HG03095 (cell line): ENCODE measurements at regions not wholly inside any gene's neighbourhood (a gene's known extent, or its start where the extent isn't known, plus 50 kb on each side); places are given as distances from the start of the nearest gene placed in this dataset.

Experiments used
- ATAC-seq: cut with Tn5 transposase; IDR thresholded peaks from one replicate; pipeline ENCODE4 v1.9.1; 2021; ENCODE audit warnings: moderate library complexity; ENCODE audit not compliant: unreplicated experiment

DNA sequence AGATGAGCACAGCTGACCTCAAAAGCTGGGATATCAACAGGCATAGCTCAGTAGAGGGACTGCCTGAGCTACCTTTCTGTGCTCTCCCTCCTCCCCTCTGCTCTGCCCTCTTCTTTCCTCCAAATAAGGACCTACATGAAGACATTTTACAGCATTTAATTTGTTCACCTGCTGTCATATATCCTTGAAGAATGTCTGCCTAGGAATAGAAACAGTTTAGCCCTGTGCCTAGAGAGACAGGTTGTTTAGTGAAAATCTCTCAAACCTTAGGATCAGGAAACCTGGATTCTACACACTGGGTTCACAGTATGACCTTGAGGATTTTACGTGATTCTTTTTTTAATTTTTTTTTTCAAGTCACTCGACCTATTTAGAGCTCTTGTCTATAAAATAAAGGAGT lies 213.0 kb upstream of the SETBP1 start:
- ATAC-seq = no peak

DNA sequence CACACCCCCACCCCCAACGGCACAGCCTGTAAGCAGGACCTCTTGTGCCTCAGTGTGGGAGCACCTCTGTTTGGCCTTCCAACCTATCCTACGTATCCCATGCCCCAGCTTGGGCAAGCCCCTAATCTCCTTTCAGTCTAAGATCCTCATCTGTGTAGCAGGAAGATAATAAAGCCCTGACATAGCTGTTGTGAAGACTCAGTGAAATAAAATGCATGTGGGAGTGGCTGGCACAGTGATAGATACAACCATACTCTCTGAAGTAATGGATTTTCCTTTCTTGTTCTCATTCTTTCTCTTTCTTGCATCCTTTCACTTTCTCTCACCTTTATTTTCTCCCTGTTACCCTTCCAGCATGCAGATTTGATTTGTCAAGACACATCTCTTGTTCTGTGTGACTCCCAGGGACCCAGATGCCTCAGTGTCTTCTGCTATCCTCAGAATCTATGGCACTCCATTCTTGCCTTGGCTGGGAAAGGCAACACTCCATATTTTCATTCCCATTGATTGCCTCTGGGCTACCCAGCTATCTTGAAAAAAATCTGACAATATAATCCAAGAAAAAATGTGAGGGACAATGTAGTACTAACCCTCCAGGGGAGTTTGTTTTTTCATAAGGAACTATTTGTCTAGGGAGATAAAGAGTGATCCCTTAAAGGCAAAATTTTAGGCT lies 207.2 kb upstream of the SETBP1 start:
- ATAC-seq = no peak

DNA sequence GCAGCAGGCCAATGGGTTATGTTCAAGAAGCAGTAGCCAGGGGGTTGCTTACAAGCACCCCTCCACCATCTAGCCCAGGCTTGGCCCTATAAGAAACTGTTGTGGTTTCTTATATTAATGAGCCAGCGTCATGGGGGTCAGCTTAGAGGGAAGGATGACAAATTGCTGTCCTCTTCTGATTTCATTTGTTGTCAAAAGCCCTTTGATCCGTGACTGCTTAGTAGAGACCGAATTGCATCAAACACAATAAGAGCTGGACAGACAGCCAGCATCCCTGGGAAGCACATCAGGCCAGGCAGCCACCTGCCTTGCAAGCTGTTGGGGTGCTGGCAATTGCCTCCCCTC lies 206.6 kb upstream of the SETBP1 start:
- no peak for ATAC-seq

DNA sequence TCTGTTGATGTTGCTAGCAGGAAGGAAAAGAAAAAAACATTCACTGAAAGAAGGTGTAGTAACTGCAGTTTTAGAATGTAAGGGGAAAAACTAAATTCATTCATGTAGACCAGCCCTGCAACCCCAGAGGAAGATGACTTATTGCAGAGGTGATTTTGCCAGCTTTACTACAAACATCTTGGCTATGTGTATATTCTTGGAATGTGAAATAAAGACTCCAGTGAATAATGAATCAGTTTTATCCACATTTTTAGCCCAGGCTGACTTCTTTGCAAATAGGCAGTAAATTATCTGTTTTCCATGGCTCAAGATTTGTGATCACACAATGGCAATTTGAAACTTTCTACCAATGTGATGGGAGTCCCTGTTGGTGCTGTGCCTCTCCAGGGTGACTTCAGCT lies 206.1 kb upstream of the SETBP1 start:
- no peak for ATAC-seq

DNA sequence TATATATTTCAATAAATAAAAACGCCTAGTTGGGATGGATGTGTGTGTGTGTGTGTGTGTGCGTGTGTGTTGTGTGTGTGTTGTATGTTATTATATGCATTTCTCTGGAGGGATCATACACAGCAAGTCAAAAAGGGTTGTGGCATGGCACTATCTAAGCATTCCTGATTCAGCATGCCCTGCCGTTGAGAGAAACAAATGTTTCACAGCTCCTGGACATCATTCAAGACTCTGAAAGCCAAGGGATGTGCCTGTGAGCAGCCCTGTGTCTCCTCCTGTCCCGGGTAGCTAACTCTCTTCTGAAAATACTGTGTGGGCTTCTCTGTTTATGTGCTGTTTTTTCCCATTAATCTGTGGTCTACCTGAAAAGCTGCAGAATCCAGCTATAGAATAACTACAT lies 197.9 kb upstream of the SETBP1 start:
- ATAC-seq = no peak

DNA sequence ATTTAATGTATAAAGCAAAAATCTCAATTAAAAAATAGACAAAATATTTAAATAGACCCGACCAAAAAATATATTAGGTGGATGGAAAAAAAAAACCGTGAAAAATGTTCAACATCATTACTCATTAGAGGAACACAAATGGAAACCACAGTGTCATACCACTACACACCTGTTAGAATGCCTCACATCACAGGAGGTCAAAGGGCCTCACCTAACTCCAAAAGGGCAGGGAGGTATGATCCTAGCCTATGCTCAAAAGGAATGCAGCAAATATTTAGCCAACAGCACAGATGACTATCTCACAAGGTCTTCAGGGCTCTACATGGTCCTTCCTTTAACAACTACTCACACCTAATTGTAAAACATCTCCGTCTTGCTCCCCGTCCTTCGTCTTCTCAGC lies 185.5 kb upstream of the SETBP1 start:
- no peak for ATAC-seq

DNA sequence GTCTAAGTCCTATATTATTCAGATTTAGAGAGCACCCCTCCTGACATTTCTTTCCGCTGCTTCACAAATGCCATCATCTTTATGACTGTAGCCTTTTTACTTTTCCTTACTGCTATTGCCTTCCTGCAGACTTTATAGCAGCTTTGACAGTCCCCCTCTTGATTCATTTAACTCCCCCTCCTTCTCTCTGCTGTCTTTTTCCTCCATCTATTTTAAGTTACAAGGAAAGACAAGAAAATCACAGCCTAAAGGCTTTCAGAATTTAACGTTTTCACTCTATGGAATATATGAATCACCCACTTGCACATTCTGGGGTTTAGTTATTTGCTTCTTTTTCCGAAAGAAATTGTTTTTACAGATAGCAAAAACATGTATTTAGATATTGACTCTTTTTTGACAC lies 183.4 kb upstream of the SETBP1 start:
- no peak for ATAC-seq

DNA sequence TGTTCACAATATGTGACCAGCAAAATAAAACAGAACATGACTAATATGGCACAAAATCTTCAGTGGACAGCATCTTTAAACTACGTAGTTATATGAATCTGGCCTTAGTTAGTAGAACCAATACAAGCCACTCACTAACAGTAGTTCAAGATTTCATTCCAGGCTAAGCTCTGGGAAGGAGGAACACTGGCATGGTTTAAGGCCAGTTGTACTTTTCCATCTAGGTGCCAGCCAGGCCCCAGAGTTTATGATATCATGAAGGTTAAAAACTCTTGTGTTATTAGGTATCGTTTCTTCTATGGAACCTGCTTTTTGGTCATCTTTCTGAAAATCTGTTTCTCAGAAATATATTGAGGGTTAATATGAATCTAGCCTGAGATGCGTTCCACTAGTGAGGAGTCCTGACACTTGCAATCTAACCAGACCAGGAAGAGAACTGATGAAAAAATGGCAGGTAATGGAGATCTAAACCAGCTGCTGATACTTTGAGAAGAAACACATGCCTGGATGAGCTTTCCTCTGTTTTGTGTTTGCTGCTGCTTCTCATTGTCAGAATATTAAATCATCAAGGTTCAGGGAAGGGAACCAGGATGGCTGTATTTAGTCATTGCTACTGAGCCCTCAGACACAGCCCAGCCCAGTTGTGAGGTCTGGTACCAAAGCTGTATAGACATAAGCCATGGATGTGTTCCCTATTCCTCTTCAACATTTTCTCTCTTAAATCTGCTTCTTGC lies 182.8 kb upstream of the SETBP1 start:
- ATAC-seq = no peak

DNA sequence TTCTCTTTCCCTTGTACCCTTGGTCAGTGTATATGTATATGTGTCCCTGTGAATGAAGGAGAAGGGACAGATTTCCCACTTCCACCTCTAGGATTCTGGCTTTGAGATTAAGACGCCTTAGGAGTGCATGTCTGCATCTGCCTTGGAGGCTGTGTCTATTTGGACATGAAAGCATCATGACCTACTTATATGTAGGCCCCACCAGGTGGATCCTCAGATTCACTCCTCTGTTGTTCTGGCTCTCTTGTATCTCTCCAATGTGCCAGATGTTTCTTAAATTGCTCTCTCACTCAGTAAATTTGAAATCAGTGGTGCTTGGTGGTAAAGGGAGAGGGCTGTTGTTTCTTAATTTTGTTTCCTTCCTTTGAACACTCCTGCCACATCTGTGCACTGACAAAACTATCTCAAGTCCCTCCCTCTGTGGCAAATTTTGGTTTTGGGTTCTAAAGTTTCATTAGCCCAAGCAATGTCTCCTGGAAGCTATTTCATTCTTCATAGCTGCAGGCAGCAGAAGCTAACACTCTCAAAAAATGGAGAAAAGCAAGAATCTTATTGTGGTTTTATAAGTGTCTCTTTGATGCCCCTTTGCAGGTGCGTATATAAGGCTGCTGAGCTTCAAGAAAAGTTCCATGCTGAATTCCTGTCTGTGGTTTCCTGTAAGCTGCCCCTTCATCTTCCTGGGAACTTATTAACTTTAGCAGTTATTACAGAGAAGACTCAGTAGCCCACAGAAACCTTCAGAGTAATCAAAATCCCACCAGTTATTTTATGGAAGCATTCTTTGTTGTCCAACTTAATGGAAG lies 179.7 kb upstream of the SETBP1 start:
- no peak for ATAC-seq

DNA sequence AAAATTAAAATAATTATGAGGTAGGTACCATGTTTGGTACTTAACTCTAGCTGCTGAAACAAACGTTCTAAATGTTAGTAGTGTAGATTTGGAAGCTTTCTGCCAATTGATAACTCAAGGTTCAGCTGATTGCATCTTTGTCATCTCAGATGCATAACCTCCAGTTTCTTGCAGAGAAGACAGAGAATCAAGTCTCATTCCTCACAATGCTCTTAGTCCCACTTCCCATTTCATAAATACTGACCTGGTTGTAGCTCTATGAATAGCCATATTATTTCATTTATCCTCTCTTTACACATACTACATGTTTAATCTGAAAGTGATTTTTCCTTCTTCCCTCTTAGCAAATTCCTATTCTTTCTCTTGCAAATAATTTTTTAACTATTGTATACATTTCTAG lies 178.5 kb upstream of the SETBP1 start:
- no peak for ATAC-seq

DNA sequence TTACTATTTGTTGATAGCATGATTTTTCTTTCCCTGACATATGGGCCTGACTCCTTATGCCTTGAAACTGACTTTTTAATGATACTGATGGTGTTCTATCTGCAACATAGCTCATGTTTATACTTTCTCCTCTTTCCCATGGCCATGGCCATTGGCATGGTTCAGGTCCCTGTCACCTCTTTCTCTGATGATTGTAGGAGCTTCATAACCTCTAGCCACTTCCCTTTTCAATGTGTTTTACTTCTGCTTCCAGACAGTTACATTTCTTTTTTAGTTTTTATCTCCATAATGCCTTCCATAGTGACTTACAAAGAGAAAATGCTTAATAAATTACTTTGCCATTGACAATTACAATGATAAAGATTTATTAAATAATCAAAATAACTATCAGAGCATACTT lies 177.9 kb upstream of the SETBP1 start:
- ATAC-seq = no peak

DNA sequence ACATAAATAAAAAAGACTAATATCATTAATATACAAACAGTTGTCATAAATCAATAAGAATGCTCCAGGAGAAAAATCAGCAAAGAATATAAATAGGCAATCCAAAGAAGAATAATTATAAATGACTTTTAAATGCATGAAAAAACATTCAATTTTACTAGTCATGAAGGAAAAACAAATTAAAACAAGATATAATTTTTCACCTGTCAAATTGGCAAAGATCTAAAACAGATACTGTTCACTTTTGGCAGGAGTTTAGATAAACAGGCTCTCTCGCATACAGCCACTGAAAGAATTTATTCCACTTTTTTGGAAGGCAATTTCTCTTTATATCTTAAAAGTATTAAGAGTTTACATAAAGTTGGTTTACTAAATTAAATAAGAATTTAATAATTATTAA lies 176.8 kb upstream of the SETBP1 start:
- ATAC-seq = no peak

DNA sequence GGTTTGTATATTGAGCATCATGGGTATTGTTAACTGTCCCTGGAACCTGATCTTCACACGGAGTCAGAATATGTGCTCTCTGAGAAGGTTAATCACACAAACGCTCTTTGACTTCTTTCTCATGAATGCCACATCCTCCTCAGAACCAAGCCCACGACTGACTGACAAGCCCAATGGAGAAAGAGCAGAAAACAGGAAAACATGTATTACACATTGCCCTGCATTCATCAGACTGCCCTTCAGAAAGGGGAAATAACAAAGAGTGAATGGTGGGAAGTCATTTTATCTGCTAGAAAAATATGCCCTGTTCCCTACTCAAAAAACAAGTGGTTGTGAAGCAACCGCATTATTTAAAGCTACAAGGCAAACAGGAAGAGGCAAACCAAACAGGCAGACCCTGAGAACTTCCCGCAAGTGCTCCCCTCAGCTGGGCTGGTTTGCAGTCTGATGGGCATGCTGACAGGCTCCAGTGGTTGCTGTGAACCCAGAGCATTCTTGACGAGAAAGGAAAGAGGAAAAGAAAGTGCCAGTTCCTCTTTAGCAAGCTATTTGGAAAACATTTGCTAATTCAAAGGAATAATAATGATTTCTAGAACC lies 172.9 kb upstream of the SETBP1 start:
- ATAC-seq = peak; percentile 61

DNA sequence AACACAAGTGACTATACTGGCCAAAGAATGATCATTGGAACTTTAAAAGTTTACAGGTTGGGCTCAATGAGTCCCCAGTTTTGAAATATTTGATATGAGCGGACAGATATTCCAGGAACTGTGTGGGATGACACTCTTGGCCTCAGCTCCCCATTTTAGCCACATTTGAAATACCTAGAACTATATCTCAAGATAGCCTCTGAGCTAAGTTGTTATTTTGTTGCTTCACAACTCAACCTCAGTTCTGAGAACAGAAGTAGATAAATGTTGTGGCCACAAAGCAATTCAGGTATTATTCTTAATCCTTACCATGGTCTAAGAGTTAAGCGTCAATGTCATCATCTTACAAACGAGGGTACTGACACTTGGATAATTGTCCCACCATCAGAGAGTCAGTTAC lies 172.2 kb upstream of the SETBP1 start:
- no peak for ATAC-seq

DNA sequence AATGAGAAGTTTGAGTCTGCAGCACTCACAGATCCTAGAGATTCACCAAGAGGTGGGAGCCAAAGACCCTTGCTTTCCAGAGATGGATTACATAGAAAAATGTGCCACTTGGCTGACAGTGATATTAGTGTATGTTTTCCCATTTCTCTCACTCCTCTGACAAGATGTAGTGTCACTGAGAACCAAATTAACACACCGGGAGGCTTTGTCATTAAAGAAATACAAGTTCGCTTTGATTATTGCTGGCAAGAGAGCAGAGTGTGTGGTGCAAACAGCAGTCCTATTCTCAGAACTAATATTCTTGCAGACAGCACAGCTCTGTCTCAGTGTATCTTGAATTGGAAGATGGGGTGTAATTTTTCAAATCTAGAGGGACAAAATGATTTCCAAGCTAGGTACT lies 171.6 kb upstream of the SETBP1 start:
- no peak for ATAC-seq

DNA sequence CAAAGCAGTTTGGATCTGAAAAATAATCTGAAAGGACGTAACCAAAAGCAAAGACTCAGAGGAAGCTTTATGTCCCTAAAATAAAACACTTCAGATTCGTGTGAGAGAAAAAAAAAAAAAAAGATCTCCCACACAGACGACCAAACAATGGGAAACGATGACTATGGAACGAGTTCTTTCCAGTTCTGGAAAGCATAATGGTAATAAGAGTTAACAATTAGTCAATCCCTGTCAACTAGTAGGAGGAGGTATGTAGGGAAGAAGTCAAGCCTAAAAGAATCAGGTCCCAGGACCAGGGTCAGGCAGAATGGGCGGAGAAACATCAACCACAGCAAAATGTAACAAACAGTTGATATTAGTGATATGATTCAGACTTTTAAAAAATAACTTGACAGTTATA lies 170.3 kb upstream of the SETBP1 start:
- ATAC-seq = no peak

DNA sequence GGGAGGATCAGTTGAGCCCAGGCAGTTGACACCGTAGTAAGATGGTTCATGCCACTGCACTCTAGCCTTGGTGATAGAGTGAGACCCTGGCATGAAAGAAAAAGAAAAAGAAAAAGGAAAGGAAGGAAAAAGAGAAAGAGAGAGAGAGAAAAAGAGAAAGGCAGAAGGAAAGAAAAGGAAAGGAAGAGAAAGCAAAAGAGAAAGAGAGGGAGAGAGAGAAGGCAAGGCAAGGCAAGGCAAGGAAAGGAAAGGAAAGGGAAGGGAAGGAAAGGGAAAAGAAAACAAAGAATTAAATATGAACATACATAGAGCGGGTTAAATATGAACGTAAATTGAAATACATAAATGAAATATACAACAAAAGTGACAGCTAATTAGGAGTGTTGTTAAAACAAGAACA lies 167.5 kb upstream of the SETBP1 start:
- ATAC-seq = no peak

DNA sequence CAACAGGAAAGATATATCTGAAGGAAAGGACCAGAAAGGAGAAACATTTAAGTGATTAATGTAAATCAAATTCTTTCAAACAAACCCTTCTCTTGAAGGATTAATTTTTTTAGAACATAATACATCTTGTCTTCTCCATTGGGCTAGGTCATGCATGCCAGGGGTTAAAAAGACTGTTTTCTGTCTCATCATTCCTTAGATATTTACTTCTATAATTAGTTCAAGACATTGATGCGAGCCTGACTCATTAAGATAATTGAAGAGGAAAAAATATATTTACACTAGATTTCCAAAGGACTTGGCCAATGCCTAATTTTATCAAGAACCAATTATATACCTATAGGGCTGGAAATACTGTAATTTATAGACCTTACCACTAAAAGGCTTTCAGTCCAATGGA lies 166.6 kb upstream of the SETBP1 start:
- ATAC-seq = no peak

DNA sequence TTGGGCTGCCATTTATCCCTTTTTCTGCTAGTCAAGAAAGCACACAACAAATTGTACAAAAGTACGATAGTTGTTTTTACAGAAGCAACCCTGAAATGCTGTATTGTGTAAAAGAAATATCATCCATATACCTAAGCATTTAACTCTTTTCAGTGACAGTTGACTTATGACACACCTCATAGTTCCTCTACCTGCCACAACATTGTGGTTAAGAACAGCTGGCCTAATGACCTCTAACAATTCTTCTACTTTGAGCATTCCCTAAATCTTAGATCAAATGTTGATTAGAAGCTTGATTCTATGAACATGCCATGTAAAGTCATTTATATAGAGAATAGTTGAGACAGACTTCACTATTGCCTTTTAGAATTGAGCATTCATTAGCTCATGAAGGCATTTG lies 165.9 kb upstream of the SETBP1 start:
- ATAC-seq = no peak

DNA sequence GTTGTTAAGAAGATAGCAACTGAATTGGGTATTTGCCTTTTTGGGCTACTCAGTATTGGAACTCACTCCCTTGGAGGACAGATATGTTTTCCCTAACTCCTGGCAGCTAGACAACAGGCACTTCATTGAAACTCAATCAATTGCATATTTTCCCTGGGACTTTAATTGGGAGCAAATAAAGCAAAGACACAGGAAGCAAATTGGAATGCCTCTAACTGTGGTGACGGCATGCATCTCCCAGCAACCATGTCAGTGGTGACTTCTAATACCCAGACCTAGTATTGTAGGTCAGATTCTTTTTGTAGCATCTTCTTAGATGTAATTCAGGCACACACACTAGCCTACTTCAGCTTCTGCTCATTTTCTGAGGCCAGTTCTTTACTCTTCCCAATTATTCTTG lies 164.2 kb upstream of the SETBP1 start:
- no peak for ATAC-seq

DNA sequence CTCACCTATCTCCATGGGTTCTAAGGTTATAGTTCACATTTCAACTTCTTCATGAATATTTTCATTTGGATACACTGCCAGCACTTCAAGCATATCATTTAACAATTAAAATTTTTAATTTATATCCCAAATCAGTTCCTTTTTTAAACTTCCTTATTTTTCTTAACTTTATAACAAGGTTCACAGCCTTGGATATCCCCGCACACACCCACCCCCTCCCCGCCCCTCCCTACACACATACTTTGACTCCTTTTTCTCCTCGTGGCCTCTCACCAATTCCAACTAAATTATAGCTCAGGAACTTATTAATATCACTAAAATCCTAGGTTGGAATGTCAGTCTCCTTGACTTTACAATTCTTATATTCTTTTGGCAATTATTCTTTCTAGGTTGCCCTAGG lies 163.6 kb upstream of the SETBP1 start:
- no peak for ATAC-seq

DNA sequence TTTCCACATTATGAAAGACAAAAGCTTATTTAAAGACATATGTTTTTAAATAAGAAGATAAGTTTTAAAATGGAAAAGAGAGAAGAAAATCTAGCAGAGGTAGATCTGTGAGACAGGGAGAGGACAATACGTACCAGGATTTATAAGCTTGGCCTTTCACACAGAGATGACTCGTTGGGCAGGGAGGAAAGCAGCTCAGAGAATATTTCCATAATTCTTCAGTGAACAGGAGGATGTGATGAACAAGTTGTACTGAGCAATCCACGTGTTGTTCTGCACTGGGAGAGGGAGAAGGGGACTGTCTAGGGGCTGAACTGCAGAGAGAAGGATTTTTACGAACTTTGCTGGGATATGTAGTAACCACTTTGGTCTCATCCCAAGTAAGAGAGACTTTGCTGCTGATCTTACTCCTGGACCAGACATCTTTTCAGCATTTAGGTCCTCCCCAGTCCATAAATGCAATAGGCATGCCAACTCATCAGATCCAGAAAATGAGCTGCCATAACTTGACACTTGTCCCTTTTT lies 162.5 kb upstream of the SETBP1 start:
- no peak for ATAC-seq
